ENCODE measurements at regions not wholly inside any gene's neighbourhood (a gene's known extent, or its start where the extent isn't known, plus 50 kb on each side); places are given as distances from the start of the nearest gene placed in this dataset.
"Not testable (repeated sequence)": the region's sequence is repeated elsewhere in the genome, so short reads cannot be mapped to it uniquely, and the experiment has no call there.

DNA sequence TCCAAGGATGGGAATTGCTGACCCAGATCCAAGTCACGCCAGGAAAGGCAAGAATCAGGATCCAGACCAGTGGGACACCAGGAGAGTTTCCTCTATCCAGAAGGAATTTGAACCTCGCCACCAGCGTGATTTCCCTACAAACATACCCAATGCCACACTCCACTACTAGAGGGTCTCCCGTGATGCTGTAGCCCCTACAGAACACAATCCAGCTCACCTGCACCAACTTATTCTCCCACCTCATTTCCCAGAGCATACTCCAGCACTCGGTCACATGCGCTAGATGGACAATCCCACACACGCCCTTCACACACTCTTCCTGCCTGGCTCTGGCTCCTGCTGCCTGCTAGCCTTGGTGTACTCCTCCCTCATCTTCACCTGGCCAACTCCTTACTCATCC lies 142.1 kb upstream of the PDE1C start:
- DNase-seq (no peak), ATAC-seq (no peak)
- intact Hi-C loops (cut with micrococcal nuclease), result loop anchor here (5.0 kb wide), 1 partner anchor 135 kb away; no protein-coding TSS in a partner anchor

DNA sequence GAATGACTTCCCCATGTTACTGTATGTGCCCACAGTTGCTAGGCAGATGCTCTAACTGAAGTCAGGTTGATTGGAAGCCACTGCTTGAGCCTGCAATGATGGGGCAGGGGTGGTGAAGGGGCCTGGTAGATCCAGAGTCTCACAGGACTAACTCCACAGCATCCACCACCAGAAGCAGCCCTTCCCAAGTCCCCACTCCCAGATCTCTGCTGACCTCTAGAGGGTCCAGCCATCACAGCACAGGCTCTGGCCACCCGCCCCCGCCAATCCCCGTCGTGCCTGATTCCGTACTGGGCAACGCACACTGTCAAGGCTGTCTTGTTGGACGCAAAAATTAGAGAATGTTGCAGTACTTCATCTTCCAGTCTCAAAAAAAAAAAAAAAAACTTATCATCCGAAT lies 136.8 kb upstream of the PDE1C start:
- intact Hi-C loops (cut with micrococcal nuclease), result loop anchor here (5.0 kb wide), 1 partner anchor 270 kb away; no protein-coding TSS in a partner anchor
- ATAC-seq (peak; percentile 57), DNase-seq (no peak)

- ATAC-seq, result no peak
Measured at GRCh38 chr7:32206488-32206887, 136.3 kb upstream of the PDE1C start.

DNA sequence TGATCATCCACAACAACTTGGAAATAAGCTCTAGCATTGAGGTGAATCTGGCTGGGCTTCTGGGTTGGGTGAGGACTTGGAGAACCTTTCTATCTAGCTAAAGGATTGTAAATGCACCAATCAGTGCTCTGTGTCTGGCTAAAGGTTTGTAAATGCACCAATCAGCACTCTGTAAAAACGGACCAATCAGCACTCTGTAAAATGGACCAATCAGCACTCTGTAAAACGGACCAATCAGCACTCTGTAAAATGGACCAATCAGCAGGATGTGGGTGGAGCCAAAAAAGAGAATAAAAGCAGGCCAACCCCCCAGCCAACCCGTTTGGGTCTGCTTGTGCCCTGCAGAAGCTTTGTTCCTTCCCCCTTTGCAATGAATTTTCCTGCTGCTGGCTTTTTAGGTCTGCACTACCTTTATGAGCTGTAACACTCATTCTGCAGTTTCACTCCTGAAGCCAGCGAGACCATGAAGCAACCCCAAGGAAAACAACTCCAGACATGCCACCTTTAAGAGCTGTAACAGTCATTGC lies 135.2 kb upstream of the PDE1C start:
- intact Hi-C loops (cut with micrococcal nuclease), result loop anchor here (5.0 kb wide), 1 partner anchor 272 kb away; no protein-coding TSS in a partner anchor
- DNase-seq, ATAC-seq: not testable (repeated sequence)

More at GRCh38 chr7:32206488-32206887, 136.3 kb upstream of the PDE1C start:
- no peak for DNase-seq
- intact Hi-C loops (cut with micrococcal nuclease), result loop anchor here (5.0 kb wide), 1 partner anchor 271 kb away; no protein-coding TSS in a partner anchor

GRCh38 chr7:32204361-32205018 lies 134.3 kb upstream of the PDE1C start:
- intact Hi-C loops (cut with micrococcal nuclease), result loop anchor here (5.0 kb wide), 2 partner anchors 273 to 462 kb away; no protein-coding TSS in a partner anchor
- ATAC-seq (peak; percentile 96), DNase-seq (peak; percentile 78)

DNA sequence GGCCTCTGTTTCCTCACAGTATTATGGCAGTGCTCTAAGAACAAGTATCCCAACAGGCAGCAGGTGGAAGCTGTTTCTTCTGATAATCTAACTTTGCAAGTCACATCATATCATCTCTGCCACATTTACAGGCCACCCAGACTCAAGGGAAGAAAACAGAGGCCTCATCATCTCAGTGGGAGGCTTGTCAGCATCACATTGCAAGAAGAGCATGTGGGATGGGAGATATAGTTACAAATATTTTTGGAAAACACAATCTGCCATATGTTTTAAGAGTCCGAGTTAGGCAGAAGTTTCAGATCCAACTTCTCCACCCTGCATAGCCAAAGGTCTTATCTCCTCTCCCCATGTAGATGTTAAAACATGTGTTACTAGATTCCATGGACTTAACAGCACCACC lies 130.4 kb upstream of the PDE1C start:
- DNase-seq, result no peak
- intact Hi-C loops (cut with micrococcal nuclease), result loop anchor here (5.0 kb wide), 1 partner anchor 458 kb away; no protein-coding TSS in a partner anchor

DNA sequence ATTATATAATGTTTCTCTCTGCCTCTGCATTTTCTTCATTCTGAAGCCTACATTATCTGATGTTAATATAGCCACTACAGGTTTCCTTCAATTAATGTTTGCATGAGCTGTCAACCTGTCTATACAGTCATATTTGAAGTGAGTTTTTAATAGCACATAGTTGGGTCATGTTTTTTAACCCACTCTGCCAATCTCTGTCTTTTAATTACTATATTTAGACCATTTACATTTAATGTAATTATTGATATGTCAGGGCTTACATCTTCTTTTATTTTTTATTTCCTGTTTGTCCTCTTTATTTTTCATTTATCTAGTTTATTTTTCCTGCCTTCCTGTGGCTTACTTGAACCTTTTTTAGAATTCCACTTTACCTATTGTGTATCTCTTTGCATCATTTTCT lies 124.3 kb upstream of the PDE1C start:
- ATAC-seq, result no peak
- intact Hi-C loops (cut with micrococcal nuclease), result no loop called here
- DNase-seq, result no peak

More for the DNA sequence above, 130.4 kb upstream of the PDE1C start:
- no peak for ATAC-seq

DNA sequence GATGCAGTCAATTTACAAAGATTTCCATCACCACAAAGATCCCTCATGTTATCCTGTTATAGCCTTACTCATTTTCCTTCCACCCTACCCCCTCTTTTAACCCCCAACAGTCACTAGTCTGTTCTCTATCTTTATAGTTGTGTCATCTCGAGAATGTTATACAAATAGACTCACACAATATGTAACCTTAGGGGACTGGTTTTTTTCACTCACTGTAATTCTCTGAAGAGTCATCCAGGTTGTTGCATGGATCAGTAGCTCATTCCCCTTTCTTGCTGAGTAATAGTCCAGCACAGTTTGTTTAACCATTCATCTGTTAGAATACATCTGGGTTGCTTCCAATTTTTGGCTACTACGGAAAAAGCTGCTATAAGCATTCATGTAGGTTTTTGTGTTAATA lies 121.1 kb upstream of the PDE1C start:
- ATAC-seq (no peak), DNase-seq (no peak)
- intact Hi-C loops (cut with micrococcal nuclease), result no loop called here

GRCh38 chr7:32179567-32179966 lies 109.4 kb upstream of the PDE1C start:
- intact Hi-C loops (cut with micrococcal nuclease), result no loop called here
- ATAC-seq, result no peak
- DNase-seq, result no peak

DNA sequence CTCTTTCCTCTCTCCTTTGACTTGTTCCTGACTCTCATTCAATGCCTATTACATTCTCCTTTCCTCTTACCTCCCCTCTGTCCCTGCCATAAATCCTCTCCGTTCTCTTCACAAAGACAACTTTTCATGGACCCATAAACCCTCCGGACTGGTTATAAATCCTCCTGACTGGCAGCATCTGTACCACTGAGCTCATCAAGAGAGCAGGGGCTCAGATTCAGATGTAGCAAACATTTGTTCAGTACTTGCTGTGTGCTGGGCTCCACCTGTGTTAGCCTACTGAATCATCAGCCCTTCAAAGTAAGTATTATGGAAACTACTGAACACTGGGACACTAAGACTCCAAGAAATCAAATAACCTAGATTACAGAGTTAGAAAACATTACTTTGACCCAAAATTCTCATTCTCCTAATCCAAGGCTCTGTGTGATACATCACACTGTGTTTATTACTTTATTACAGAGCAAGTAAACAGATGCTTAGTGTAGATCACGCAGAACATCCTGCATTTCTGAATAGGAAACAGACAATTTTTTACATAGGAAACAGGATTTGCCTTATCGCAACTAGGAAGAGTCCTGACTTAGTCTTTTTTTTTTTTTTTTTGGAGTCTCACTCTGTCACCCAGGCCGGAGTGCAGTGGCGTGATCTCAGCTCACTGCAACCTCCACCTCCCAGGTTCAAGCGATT lies 108.6 kb upstream of the PDE1C start:
- ATAC-seq (no peak), DNase-seq (no peak)
- intact Hi-C loops (cut with micrococcal nuclease), result no loop called here

GRCh38 chr7:32177232-32177631 lies 107.0 kb upstream of the PDE1C start:
- no peak for ATAC-seq
- no peak for DNase-seq
- intact Hi-C loops (cut with micrococcal nuclease), result no loop called here

DNA sequence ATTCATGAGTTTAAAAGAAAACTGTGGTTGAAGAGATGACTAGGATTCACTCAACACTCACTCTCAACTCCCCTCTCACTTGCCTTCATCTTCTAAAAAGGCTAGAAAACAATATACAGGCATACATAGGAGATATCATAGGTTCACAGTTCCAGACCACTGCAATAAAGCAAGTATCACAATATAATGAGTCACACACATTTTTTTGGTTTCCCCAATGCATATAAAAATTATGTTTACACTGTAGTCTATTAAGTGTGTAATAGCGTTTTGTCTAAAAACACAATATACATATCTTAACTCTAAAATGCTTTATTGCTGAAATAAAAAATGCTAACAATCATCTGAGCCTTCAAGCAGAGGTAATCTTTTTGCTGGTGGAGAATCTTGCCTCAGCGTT lies 104.9 kb upstream of the PDE1C start:
- no peak for DNase-seq
- ATAC-seq, result no peak
- intact Hi-C loops (cut with micrococcal nuclease), result no loop called here

DNA sequence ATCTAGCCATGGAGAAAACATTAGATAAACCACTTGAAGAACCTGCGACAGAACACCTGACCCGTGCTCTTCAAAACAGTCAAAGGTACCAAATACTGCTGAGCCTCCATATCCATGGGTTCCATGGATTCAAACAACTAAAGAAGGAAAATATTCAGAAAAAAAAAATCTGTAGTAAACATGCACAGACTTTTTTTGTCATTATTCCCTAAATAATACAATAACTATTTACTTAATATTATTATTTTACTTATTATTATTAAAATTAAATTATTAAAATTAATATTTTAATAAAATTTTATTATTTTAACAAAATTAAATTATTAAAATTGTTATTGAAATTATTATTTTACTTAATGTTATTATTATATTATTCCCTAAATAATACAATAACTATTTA lies 101.0 kb upstream of the PDE1C start:
- intact Hi-C loops (cut with micrococcal nuclease), result no loop called here
- DNase-seq, result no peak
- no peak for ATAC-seq

- ATAC-seq (no peak), DNase-seq (no peak)
- intact Hi-C loops (cut with micrococcal nuclease), result no loop called here
Measured at GRCh38 chr7:32170838-32171237, 100.6 kb upstream of the PDE1C start.

DNA sequence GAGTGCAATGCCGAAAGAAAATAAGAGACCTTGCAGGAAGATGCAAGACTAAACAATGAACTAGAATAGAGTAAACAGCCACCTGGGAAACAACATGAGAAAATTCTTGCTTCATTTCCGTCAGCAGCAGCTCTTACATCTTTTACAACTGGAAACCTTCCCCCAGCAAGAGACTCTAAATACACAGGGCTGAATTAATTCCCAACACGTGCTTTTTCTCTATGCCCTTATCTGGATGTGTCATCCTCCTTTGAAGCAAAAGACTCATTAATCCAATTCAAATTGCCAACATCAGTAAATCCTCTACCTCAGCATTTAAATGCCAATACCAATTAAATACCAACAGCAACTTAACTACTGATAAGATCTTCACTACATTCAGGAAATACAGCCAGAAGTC lies 99.0 kb upstream of the PDE1C start:
- ATAC-seq (no peak), DNase-seq (no peak)
- intact Hi-C loops (cut with micrococcal nuclease), result no loop called here

DNA sequence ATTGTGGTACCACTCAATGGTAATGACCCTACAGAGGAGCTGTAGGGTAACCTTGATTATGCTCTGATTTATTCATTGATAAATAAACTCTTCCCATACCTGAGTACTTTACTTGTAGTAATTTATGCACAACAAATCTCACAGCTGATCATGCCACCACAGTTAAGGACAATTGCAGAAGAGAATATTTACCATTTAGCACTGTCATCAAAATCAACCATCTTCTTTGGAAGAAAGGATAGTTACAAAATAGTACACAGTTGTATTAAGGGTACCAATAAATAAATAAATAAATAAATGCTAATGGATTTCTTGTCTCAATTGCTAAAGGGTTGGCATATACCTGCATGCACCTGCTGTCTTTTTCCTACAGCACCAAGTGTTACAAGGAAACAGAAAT lies 97.6 kb upstream of the PDE1C start:
- intact Hi-C loops (cut with micrococcal nuclease), result no loop called here

GRCh38 chr7:32167256-32167655 lies 97.0 kb upstream of the PDE1C start:
- DNase-seq, result no peak
- ATAC-seq, result no peak
- intact Hi-C loops (cut with micrococcal nuclease), result no loop called here

More for the DNA sequence above, 97.6 kb upstream of the PDE1C start:
- ATAC-seq (no peak), DNase-seq (no peak)

GRCh38 chr7:32164341-32164996 lies 94.3 kb upstream of the PDE1C start:
- no peak for DNase-seq
- peak; percentile 77 for ATAC-seq

DNA sequence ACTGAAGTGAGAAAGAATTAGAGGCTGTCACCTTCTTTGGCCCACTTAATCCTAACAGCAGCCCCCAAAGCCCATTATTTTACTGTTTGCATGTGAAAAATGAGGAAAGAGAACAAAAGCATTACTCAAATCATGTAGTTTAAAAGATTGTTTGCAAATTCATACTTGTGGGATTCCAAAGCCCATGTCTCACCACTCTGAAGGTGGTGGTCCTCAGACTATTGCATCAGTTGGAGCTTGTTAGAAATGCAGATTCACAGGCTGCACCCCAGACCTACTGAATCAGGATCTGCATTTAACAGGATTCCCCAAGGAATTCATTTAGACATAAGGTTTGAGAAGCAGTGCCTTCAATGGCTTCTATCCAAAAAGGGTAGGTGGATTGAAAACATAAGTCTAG lies 93.7 kb upstream of the PDE1C start:
- intact Hi-C loops (cut with micrococcal nuclease), result no loop called here
- ATAC-seq (no peak), DNase-seq (no peak)

More at GRCh38 chr7:32164341-32164996, 94.3 kb upstream of the PDE1C start:
- intact Hi-C loops (cut with micrococcal nuclease), result no loop called here
